ENCODE measurements at regions not wholly inside any gene's neighbourhood (a gene's known extent, or its start where the extent isn't known, plus 50 kb on each side); places are given as distances from the start of the nearest gene placed in this dataset.
"Not testable (repeated sequence)": the region's sequence is repeated elsewhere in the genome, so short reads cannot be mapped to it uniquely, and the experiment has no call there.

DNA sequence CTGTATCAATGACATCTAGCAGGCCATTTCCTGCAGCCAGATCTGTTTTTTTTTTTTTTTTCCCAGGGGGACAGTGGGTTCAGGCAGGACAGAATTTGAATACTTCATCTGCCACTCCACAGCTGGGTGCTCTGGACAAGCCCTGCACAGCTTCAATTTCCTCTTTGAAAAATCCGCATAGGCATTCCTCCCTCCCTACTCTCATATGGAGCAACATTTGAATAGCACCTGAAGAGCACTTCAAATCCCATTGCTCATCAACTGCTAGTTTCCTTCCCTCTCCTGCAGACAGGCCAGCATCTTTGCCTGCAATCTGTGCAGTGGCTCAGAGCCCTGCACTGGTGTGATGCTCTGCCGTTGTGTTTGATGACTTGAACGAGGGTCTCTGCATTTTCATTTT is 326.3 kb downstream of the TSN start:
- DNase-seq: no peak
- Histone ChIP-seq H4K20me1 (ENCODE audit: insufficient read depth) (no peaks in the 10 kb centered on the region), H3K4me1 (ENCODE audit: insufficient read depth) (no peaks in the 10 kb centered on the region), H3F3A (ENCODE audit: insufficient read depth) (no peaks in the 10 kb centered on the region), H2AFZ (no peak overlapping the region), H3K9me2 (ENCODE audit: insufficient read depth) (no peaks in the 10 kb centered on the region), H3K4me2 (ENCODE audit: unreplicated experiment) (no peak overlapping the region), H3K79me2 (ENCODE audit: insufficient read depth) (no peaks in the 10 kb centered on the region), H3K9ac (no peak overlapping the region), H3K27me3 (replicated peaks; ENCODE audit: insufficient read depth) (no peaks in the 10 kb centered on the region), H3K4me3 (no peak overlapping the region), H3K27ac (no peak overlapping the region), H3K9me3 (ENCODE audit: low read depth) (no peaks in the 10 kb centered on the region), H3K36me3 (ENCODE audit: low read depth) (no peaks in the 10 kb centered on the region)
- TF ChIP-seq EZH2 (IDR thresholded peaks at IDR 0.05; ENCODE audit: insufficient read depth, poor library complexity, severe bottlenecking): no peak
- no peak for TF ChIP-seq EZH2phosphoT487 (IDR thresholded peaks at IDR 0.05; ENCODE audit: insufficient read depth, low read depth)
- in situ Hi-C loops (cut with MboI): no loop called here
- WGBS, 2 experiments (ENCODE audit: low coverage in 1 of 2, low lambda C conversion rate in 2 of 2, missing lambda C conversion rate in 2 of 2): 55 to 60% methylated on average over 3 of the region's 3 CpGs

DNA sequence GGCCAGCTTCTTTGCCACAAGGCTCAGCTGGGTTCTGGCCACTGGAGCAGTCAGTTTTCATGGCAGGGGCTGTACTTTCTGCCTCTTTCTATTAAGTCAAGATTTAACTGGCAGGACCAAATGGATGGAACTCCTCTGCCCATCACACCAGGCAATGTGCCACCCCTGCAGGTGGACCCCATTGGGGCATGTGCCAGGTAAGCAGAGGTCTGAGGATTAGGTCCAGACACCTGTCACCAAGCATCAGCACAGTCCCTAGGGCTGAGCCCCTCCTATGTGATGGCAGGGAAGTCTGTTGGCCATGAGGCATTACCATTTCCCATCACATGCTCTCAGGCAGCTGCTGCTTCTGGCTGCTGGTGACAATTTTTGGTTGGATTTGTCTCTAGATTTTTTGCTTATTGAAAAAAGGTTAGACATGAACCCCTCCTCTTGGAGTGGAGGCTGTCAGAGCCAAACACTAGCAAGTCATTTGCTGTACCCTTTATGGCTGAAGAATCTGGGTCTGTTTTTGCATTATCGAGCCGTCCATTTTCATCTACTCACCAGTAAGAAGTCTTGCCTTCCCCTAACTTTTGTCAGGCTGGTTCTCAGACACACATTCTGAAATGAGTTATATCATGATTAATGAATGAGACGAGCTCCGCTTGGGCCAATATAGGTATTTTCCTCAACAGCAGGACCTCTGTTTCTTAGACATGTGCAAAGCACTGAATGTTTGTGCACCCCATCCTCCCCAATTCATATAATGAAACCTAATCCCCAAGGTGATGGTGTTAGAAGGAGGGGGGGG is 328.0 kb downstream of the TSN start:
- H3K79me2 ChIP-seq (ENCODE audit: insufficient read depth): no peaks in the 10 kb centered on the region; the same call in 1 of the 2 replicates
- no peaks in the 10 kb centered on the region for H3K27me3 ChIP-seq (replicated peaks; ENCODE audit: insufficient read depth)
- no peaks in the 10 kb centered on the region for H3F3A ChIP-seq (ENCODE audit: insufficient read depth)
- H4K20me1 ChIP-seq (ENCODE audit: insufficient read depth): no peaks in the 10 kb centered on the region
- no peak overlapping the region for H3K9ac ChIP-seq
- in situ Hi-C loops (cut with MboI): no loop called here
- no peak for DNase-seq
- H3K9me2 ChIP-seq (ENCODE audit: insufficient read depth): no peaks in the 10 kb centered on the region
- no peak overlapping the region for H3K27ac ChIP-seq
- no peaks in the 10 kb centered on the region for H3K36me3 ChIP-seq (ENCODE audit: low read depth)
- H3K4me1 ChIP-seq (ENCODE audit: insufficient read depth): no peaks in the 10 kb centered on the region
- no peaks in the 10 kb centered on the region for H3K9me3 ChIP-seq (ENCODE audit: low read depth)
- TF ChIP-seq EZH2 (IDR thresholded peaks at IDR 0.05; ENCODE audit: insufficient read depth, poor library complexity, severe bottlenecking) (no peak), EZH2phosphoT487 (IDR thresholded peaks at IDR 0.05; ENCODE audit: insufficient read depth, low read depth) (no peak)
- no peak overlapping the region for H2AFZ ChIP-seq
- H3K4me3 ChIP-seq: no peak overlapping the region
- H3K4me2 ChIP-seq (ENCODE audit: unreplicated experiment): no peak overlapping the region
- WGBS, 2 experiments (ENCODE audit: low coverage in 1 of 2, low lambda C conversion rate in 2 of 2, missing lambda C conversion rate in 2 of 2): 74 to 85% methylated on average over 4 of the region's 4 CpGs

DNA sequence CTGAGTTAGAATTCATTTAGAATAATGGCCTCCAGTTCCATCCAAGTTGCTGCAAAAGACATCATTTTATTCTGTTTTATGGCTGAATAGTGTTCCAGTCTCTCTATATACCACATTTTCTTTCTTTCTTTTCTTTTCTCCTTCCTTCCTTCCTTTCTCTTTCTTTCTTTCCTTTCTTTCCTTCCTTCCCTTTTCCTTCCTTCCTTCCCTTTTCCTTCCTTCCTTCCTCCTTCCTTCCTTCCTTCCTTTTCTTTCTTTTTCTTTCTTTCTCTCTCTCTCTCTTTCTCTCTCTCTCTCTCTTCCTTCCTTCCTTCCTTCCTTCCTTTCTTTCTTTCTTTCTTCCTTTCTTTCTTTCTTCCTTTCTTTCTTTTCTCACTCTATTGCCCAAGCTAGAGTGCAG is 330.2 kb downstream of the TSN start:
- H3K27ac ChIP-seq; H3K4me1 ChIP-seq (ENCODE audit: insufficient read depth); H3K4me3 ChIP-seq; H3K9ac ChIP-seq; H3K27me3 ChIP-seq (replicated peaks; ENCODE audit: insufficient read depth); H3K4me2 ChIP-seq (ENCODE audit: unreplicated experiment); H3K36me3 ChIP-seq (ENCODE audit: low read depth); in situ Hi-C loops (cut with MboI); H3F3A ChIP-seq (ENCODE audit: insufficient read depth); H4K20me1 ChIP-seq (ENCODE audit: insufficient read depth); H3K9me2 ChIP-seq (ENCODE audit: insufficient read depth); H2AFZ ChIP-seq; H3K9me3 ChIP-seq (ENCODE audit: low read depth); H3K79me2 ChIP-seq (ENCODE audit: insufficient read depth); DNase-seq: not testable (repeated sequence)

DNA sequence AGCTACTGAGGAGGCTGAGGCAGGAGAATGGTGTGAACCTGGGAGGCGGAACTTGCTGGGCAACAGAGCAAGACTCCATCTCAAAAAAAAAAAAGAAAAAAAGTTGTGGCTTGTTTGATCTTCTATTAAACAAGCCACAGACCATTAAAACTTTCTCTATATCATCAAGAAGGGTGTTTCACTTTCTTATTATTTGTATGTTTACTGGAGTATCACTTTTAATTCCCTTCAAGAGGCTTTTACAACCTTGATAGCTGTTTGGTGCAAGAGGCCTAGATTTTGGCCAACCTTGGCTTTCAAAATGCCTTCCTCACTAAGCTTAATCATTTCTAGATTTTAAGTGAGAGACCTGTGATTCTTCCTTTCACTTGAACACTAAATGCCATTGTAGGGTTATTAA is 339.1 kb downstream of the TSN start:
- Histone ChIP-seq H3F3A (ENCODE audit: insufficient read depth) (no peaks in the 10 kb centered on the region), H3K4me2 (ENCODE audit: unreplicated experiment) (no peak overlapping the region), H3K9me3 (ENCODE audit: low read depth) (no peaks in the 10 kb centered on the region), H3K27me3 (replicated peaks; ENCODE audit: insufficient read depth) (no peaks in the 10 kb centered on the region), H3K4me3 (no peak overlapping the region), H3K27ac (no peak overlapping the region), H3K9me2 (ENCODE audit: insufficient read depth) (no peaks in the 10 kb centered on the region), H3K4me1 (ENCODE audit: insufficient read depth) (peaks cover 19% of the 10 kb centered on the region), H4K20me1 (ENCODE audit: insufficient read depth) (no peaks in the 10 kb centered on the region), H2AFZ (no peak overlapping the region), H3K79me2 (ENCODE audit: insufficient read depth) (no peaks in the 10 kb centered on the region), H3K36me3 (ENCODE audit: low read depth) (no peaks in the 10 kb centered on the region), H3K9ac (no peak overlapping the region)
- 92% methylated on average over 1 of the region's 1 CpG for WGBS, 2 experiments (ENCODE audit: low coverage in 1 of 2, low lambda C conversion rate in 2 of 2, missing lambda C conversion rate in 2 of 2)
- no peak for TF ChIP-seq EZH2 (IDR thresholded peaks at IDR 0.05; ENCODE audit: insufficient read depth, poor library complexity, severe bottlenecking)
- no peak for TF ChIP-seq EZH2phosphoT487 (IDR thresholded peaks at IDR 0.05; ENCODE audit: insufficient read depth, low read depth)
- in situ Hi-C loops (cut with MboI): no loop called here
- no peak for DNase-seq

DNA sequence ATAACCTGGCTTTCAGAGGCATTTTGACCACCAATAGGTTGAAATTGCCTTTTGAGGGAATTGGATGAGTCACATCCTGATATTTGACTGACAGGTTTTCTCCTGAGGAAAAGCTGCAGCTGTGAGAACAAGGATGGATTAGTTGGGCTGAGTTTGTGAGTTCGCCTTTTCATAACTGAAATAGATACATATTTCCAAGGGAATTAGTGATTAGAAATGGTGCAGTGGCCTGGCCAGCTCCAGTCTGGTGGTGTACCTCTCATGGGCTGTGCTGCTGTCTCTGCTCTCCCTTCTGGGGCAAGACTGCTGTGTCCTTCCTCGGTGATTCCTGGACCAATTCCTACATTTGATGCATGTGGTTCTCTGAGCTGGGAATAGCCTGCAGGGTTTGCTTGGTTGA is 341.3 kb downstream of the TSN start:
- in situ Hi-C loops (cut with MboI): no loop called here
- no peaks in the 10 kb centered on the region for H3K9me3 ChIP-seq (ENCODE audit: low read depth)

More for the DNA sequence above, 341.3 kb downstream of the TSN start:
- H3K4me3 ChIP-seq: no peak overlapping the region
- no peaks in the 10 kb centered on the region for H3K79me2 ChIP-seq (ENCODE audit: insufficient read depth)
- H4K20me1 ChIP-seq (ENCODE audit: insufficient read depth): no peaks in the 10 kb centered on the region
- H3K4me2 ChIP-seq (ENCODE audit: unreplicated experiment): no peak overlapping the region
- H3K27me3 ChIP-seq (replicated peaks; ENCODE audit: insufficient read depth): no peaks in the 10 kb centered on the region
- H2AFZ ChIP-seq: no peak overlapping the region
- no peak for DNase-seq
- no peak for TF ChIP-seq EZH2 (IDR thresholded peaks at IDR 0.05; ENCODE audit: insufficient read depth, poor library complexity, severe bottlenecking)
- no peak for TF ChIP-seq EZH2phosphoT487 (IDR thresholded peaks at IDR 0.05; ENCODE audit: insufficient read depth, low read depth)
- peaks cover 17% of the 10 kb centered on the region; the same call in 1 of the 2 replicates for H3F3A ChIP-seq (ENCODE audit: insufficient read depth)
- H3K9ac ChIP-seq: no peak overlapping the region
- no peaks in the 10 kb centered on the region for H3K36me3 ChIP-seq (ENCODE audit: low read depth)
- no peaks in the 10 kb centered on the region for H3K9me2 ChIP-seq (ENCODE audit: insufficient read depth)
- 56% methylated on average over 2 of the region's 2 CpGs for WGBS, 2 experiments (ENCODE audit: low coverage in 1 of 2, low lambda C conversion rate in 2 of 2, missing lambda C conversion rate in 2 of 2)
- peaks cover 33% of the 10 kb centered on the region for H3K4me1 ChIP-seq (ENCODE audit: insufficient read depth)
- no peak overlapping the region for H3K27ac ChIP-seq
